ENCODE measurements at regions not wholly inside any gene's neighbourhood (a gene's known extent, or its start where the extent isn't known, plus 50 kb on each side); places are given as distances from the start of the nearest gene placed in this dataset.

- TF ChIP-seq POLR2A (IDR thresholded peaks at IDR 0.05; ENCODE audit: low read depth, low read length) (no peak), EZH2 (IDR thresholded peaks at IDR 0.05; ENCODE audit: borderline replicate concordance, low read depth, low read length, severe bottlenecking) (no peak), CTCF (IDR thresholded peaks at IDR 0.05; ENCODE audit: extremely low read depth in 1 of 2, insufficient read depth in 1 of 2, low read depth in 1 of 2, low read length in 2 of 2) (no peak), POLR2AphosphoS5 (IDR thresholded peaks at IDR 0.05; ENCODE audit: insufficient read depth, low read depth, low read length) (no peak), MYC (IDR thresholded peaks at IDR 0.05; ENCODE audit: low read depth, low read length) (no peak)
Measured at GRCh38 chr4:59091146-59092142, 1981.3 kb upstream of the IGFBP7 start.
